ENCODE measurements at regions not wholly inside any gene's neighbourhood (a gene's known extent, or its start where the extent isn't known, plus 50 kb on each side); places are given as distances from the start of the nearest gene placed in this dataset.

DNA sequence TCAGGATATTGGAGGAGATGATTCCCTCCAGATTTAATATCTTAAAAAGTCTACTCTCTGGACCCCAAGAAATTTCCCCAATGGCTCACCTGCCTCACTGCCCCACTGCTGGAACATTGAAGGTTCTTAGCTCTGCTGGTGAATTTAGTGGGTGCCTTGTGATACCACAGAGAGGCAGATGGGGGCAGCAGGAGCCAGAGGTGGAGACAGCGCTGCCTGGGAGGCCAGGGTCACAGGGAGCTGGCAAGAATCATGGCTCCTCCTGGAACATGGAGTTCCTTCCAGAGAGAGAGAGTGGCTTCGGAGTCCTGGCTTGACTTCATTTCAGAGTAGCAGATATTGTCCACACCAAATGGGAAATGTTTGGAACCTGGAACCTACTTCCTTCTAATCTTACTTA lies 263.5 kb upstream of the CFAP20DC start:
- TF ChIP-seq, protein P1, sequence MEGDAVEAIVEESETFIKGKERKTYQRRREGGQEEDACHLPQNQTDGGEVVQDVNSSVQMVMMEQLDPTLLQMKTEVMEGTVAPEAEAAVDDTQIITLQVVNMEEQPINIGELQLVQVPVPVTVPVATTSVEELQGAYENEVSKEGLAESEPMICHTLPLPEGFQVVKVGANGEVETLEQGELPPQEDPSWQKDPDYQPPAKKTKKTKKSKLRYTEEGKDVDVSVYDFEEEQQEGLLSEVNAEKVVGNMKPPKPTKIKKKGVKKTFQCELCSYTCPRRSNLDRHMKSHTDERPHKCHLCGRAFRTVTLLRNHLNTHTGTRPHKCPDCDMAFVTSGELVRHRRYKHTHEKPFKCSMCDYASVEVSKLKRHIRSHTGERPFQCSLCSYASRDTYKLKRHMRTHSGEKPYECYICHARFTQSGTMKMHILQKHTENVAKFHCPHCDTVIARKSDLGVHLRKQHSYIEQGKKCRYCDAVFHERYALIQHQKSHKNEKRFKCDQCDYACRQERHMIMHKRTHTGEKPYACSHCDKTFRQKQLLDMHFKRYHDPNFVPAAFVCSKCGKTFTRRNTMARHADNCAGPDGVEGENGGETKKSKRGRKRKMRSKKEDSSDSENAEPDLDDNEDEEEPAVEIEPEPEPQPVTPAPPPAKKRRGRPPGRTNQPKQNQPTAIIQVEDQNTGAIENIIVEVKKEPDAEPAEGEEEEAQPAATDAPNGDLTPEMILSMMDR (IDR thresholded peaks at IDR 0.05), result peak in 4 of 6 experiments; percentile 11 to 48 (median 38)
- no peak for TF ChIP-seq POLR2A (IDR thresholded peaks at IDR 0.05)
